Stomach (tissue), 8 donors: ENCODE measurements at regions not wholly inside any gene's neighbourhood (a gene's known extent, or its start where the extent isn't known, plus 50 kb on each side); places are given as distances from the start of the nearest gene placed in this dataset.

ENCODE experiments used
- DNase-seq, 2 donors: peaks; one replicate each; pipeline versions ENCODE4 v3.0.0 to v3.0.0-alpha.2; 2013 to 2019
- H3K27ac ChIP-seq, 5 donors: fragments of 200-600 bp in 4 of 5; sonication (generic) in 4 of 5; one replicate each; pipeline ENCODE4 v1.5.1; 2013 to 2019; ENCODE audit warnings: mild to moderate bottlenecking in 1 of 5, moderate library complexity in 1 of 5
- H3K27me3 ChIP-seq, 3 donors: fragments of 200-600 bp; sonication (generic); one replicate each; pipeline ENCODE4 v1.5.1; 2017 to 2019; ENCODE audit warnings: mixed run types in 1 of 3
- H3K36me3 ChIP-seq, 4 donors: fragments of 200-600 bp; sonication (generic); 1 replicate in 3 of 4; 2 replicates in 1 of 4; pipeline ENCODE4 v1.5.1; 2016 to 2019
- H3K4me1 ChIP-seq, 4 donors: fragments of 200-600 bp; sonication (generic); one replicate each; pipeline ENCODE4 v1.5.1; 2016 to 2019
- H3K4me3 ChIP-seq, 4 donors: fragments of 200-600 bp; sonication (generic) in 3 of 4; one replicate each; pipeline ENCODE4 v1.5.1; 2016 to 2019; ENCODE audit warnings: mild to moderate bottlenecking in 1 of 4
- H3K9me3 ChIP-seq, 4 donors: fragments of 200-600 bp; sonication (generic); one replicate each; pipeline ENCODE4 v1.5.1; 2016 to 2019
- CTCF ChIP-seq, 7 experiments: fragments of 450-650 bp in 4 of 7; fragments of 200-600 bp in 3 of 7; sonication (generic) in 3 of 7; IDR thresholded peaks; one replicate each; pipeline ENCODE4 v1.5.1; 2016 to 2019; ENCODE audit warnings: antibody characterized with exemption in 7 of 7, control low read depth in 2 of 7, mild to moderate bottlenecking in 1 of 7
- EP300 ChIP-seq: sonication (generic); formaldehyde crosslinking; IDR thresholded peaks from one replicate; pipeline ENCODE4 v1.6.1; 2017; ENCODE audit warnings: antibody characterized with exemption
- POLR2A ChIP-seq, 4 donors: fragments of 450-650 bp; IDR thresholded peaks; one replicate each; pipeline ENCODE4 v1.6.1; 2016; ENCODE audit warnings: antibody characterized with exemption in 4 of 4, control low read depth in 2 of 4, mild to moderate bottlenecking in 1 of 4, moderate library complexity in 1 of 4
- POLR2AphosphoS5 ChIP-seq, 3 donors: sonication (generic); formaldehyde crosslinking; IDR thresholded peaks; one replicate each; pipeline ENCODE4 v1.6.1; 2016; ENCODE audit warnings: antibody characterized with exemption in 3 of 3
- WGBS, 5 donors: extraction: QIAGEN DNeasy Blood & Tissue Kit in 3 of 5; methylation state at CpG; one replicate each; pipeline versions ENCODE4 v1.1.5 to v1.1.7; 2013 to 2018; 5-methylcytosine and 5-hydroxymethylcytosine counted together
- intact Hi-C: fragments of 100-400 bp; cut with DNase I; formaldehyde crosslinking; loops from one replicate; pipeline ENCODE4 v1.15.1; 2023; ENCODE audit warnings: low total_unique reads
- donor health status: healthy with polysubstance abuse.
- donor health status: Bipolar disorder and iron deficiency.
- donor health status: healthy.

- 72 to 83% (median 77%) methylated on average over 1 of the region's 1 CpG for WGBS, 5 donors
- TF ChIP-seq CTCF (IDR thresholded peaks at IDR 0.05) (no peak), POLR2A (IDR thresholded peaks at IDR 0.05) (no peak)
- H3K9me3 ChIP-seq: peaks cover 0 to 5% (median 0%) of the 10 kb centered on the region in 4 donors
- H3K27ac ChIP-seq: no peak overlapping the region
- H3K36me3 ChIP-seq: no peaks in the 10 kb centered on the region
- no peaks in the 10 kb centered on the region for H3K27me3 ChIP-seq
- intact Hi-C loops: no loop called here
- H3K4me1 ChIP-seq: no peaks in the 10 kb centered on the region
- DNase-seq: no peak
- no peak overlapping the region for H3K4me3 ChIP-seq
These were observed 400.1 kb downstream of the CCDC85A start for GRCh38 chr2:56583796-56584315.

- Histone ChIP-seq H3K27ac (no peak overlapping the region), H3K36me3 (no peaks in the 10 kb centered on the region), H3K9me3 (no peaks in the 10 kb centered on the region), H3K27me3 (no peaks in the 10 kb centered on the region), H3K4me3 (no peak overlapping the region), H3K4me1 (no peaks in the 10 kb centered on the region)
- intact Hi-C loops: no loop called here
- no peak for DNase-seq
- TF ChIP-seq POLR2AphosphoS5 (IDR thresholded peaks at IDR 0.05): no peak
- no peak for TF ChIP-seq POLR2A (IDR thresholded peaks at IDR 0.05)
- TF ChIP-seq CTCF (IDR thresholded peaks at IDR 0.05): no peak
- TF ChIP-seq EP300: no peak
- 57 to 79% (median 68%) methylated on average over 1 of the region's 1 CpG for WGBS, 5 donors
These were observed 403.7 kb downstream of the CCDC85A start for GRCh38 chr2:56587456-56587855.

GRCh38 chr2:56589194-56589593 lies 405.4 kb downstream of the CCDC85A start:
- Histone ChIP-seq H3K4me1 (no peaks in the 10 kb centered on the region), H3K9me3 (no peaks in the 10 kb centered on the region), H3K27ac (no peak overlapping the region), H3K36me3 (no peaks in the 10 kb centered on the region), H3K4me3 (no peak overlapping the region), H3K27me3 (no peaks in the 10 kb centered on the region)
- no peak for DNase-seq
- WGBS, 5 donors: 73 to 90% (median 81%) methylated on average over 1 of the region's 1 CpG
- intact Hi-C loops: no loop called here
- TF ChIP-seq POLR2AphosphoS5 (IDR thresholded peaks at IDR 0.05) (no peak), CTCF (IDR thresholded peaks at IDR 0.05) (no peak), POLR2A (IDR thresholded peaks at IDR 0.05) (no peak), EP300 (no peak)

GRCh38 chr2:56589835-56590234 lies 406.0 kb downstream of the CCDC85A start:
- TF ChIP-seq EP300 (no peak), POLR2A (IDR thresholded peaks at IDR 0.05) (no peak), POLR2AphosphoS5 (IDR thresholded peaks at IDR 0.05) (no peak), CTCF (IDR thresholded peaks at IDR 0.05) (no peak)
- Histone ChIP-seq H3K9me3 (no peaks in the 10 kb centered on the region), H3K4me1 (no peaks in the 10 kb centered on the region), H3K4me3 (no peak overlapping the region), H3K27ac (no peak overlapping the region), H3K36me3 (no peaks in the 10 kb centered on the region), H3K27me3 (no peaks in the 10 kb centered on the region)
- intact Hi-C loops: no loop called here
- no peak for DNase-seq
